RWPE1 (cell line): ENCODE measurements at regions not wholly inside any gene's neighbourhood (a gene's known extent, or its start where the extent isn't known, plus 50 kb on each side); places are given as distances from the start of the nearest gene placed in this dataset.

Experiments
- CTCF ChIA-PET: fragments of 350-600 bp; sonication (Branson Sonifier 250); formaldehyde crosslinking; extraction: SDS; loops from one replicate; lab custom pipeline; 2021; lab: Yijun Ruan, JAX
- POLR2A ChIA-PET: fragments of 400-600 bp; formaldehyde crosslinking; extraction: SDS; loops from one replicate; lab custom pipeline; 2020; ENCODE audit warnings: antibody characterized with exemption; ENCODE audit not compliant: low non-redundant PET; lab: Yijun Ruan, JAX
- DNase-seq: peaks from one replicate; pipeline ENCODE4 v3.0.0; 2012; ENCODE audit warnings: low spot score
- H3K27ac ChIP-seq: fragments of 450-650 bp; 2 replicates; pipeline ENCODE4 v1.5.1; 2017
- CTCF ChIP-seq: fragments of 450-650 bp; conservative IDR thresholded peaks from 2 replicates; pipeline ENCODE4 v1.5.1; 2017; ENCODE audit warnings: low read depth, mild to moderate bottlenecking

GRCh38 chr2:226064932-226065570, 665.5 kb downstream of the NYAP2 start:
- ChIA-PET POLR2A (no interaction called here), CTCF (no interaction called here)
- TF ChIP-seq CTCF = no peak
- H3K27ac ChIP-seq = peak overlapping the region; percentile 93
- DNase-seq = no peak

- ChIA-PET POLR2A (no interaction called here), CTCF (interaction anchor here (0.6 to 0.8 kb wide), 2 partner anchors 24 to 254 kb away, joined by 3 read pairs; no protein-coding TSS in a partner anchor)
- peak; percentile 91 for DNase-seq
- TF ChIP-seq CTCF = no peak
- peak overlapping the region; percentile 93 for H3K27ac ChIP-seq
Observed at GRCh38 chr2:226063704-226064440, 664.4 kb downstream of the NYAP2 start.

- DNase-seq = no peak
- TF ChIP-seq CTCF = no peak
- H3K27ac ChIP-seq = no peak overlapping the region
- ChIA-PET CTCF (interaction anchor here (0.6 kb wide), 2 partner anchors 740 to 1163 kb away, joined by 3 read pairs; partner anchors contain the start of gene IRS1), POLR2A (no interaction called here)
Observed at GRCh38 chr2:226059961-226060627, 660.6 kb downstream of the NYAP2 start.

- H3K27ac ChIP-seq = no peak overlapping the region
- POLR2A ChIA-PET = no interaction called here
- no peak for TF ChIP-seq CTCF
- CTCF ChIA-PET = interaction anchor here (0.6 kb wide), 1 partner anchor 1069 kb away, joined by 5 read pairs; no protein-coding TSS in a partner anchor
- DNase-seq = no peak
Observed at GRCh38 chr2:226057914-226058313, 658.4 kb downstream of the NYAP2 start.

GRCh38 chr2:226057365-226057764, 657.9 kb downstream of the NYAP2 start:
- DNase-seq = no peak
- POLR2A ChIA-PET = no interaction called here
- no peak overlapping the region for H3K27ac ChIP-seq
- TF ChIP-seq CTCF = no peak
- CTCF ChIA-PET = no interaction called here

- TF ChIP-seq CTCF = no peak
- ChIA-PET POLR2A (no interaction called here), CTCF (interaction anchor here (0.6 kb wide), 1 partner anchor 678 kb away, joined by 3 read pairs; no protein-coding TSS in a partner anchor)
- DNase-seq = no peak
- H3K27ac ChIP-seq = no peak overlapping the region
Observed at GRCh38 chr2:226052772-226053416, 653.4 kb downstream of the NYAP2 start.
